Fibroblast of mammary gland (primary cell): ENCODE measurements at regions not wholly inside any gene's neighbourhood (a gene's known extent, or its start where the extent isn't known, plus 50 kb on each side); places are given as distances from the start of the nearest gene placed in this dataset.
A peak's percentile ranks its signal among the peaks of the same experiment; 100 is the strongest.
"Not testable (repeated sequence)": the region's sequence is repeated elsewhere in the genome, so short reads cannot be mapped to it uniquely, and the experiment has no call there.

Experiments
- DNase-seq: peaks from one replicate; pipeline ENCODE4 v3.0.0-alpha.2; 2010; ENCODE audit warnings: low read depth
- H3K4me3 ChIP-seq: 2 replicates; pipeline ENCODE4 v1.5.1; 2011; ENCODE audit warnings: low read depth, mild to moderate bottlenecking, low read length, moderate library complexity; ENCODE audit not compliant: control insufficient read depth
- CTCF ChIP-seq: conservative IDR thresholded peaks from 2 replicates; pipeline ENCODE4 v1.5.1; 2011; ENCODE audit warnings: low read depth, low read length, inconsistent platforms; ENCODE audit not compliant: control insufficient read depth, insufficient read depth

GRCh38 chr10:33015761-33016547 is 57.9 kb upstream of the ITGB1 start:
- no peak overlapping the region for H3K4me3 ChIP-seq
- no peak for TF ChIP-seq CTCF
- DNase-seq: peak; percentile 83

GRCh38 chr10:33013331-33013730 is 55.3 kb upstream of the ITGB1 start:
- not testable (repeated sequence) for DNase-seq, H3K4me3 ChIP-seq

GRCh38 chr10:33012306-33012705 is 54.3 kb upstream of the ITGB1 start:
- TF ChIP-seq CTCF: no peak
- DNase-seq: no peak
- H3K4me3 ChIP-seq: no peak overlapping the region

GRCh38 chr10:33010132-33011037 is 52.4 kb upstream of the ITGB1 start:
- no peak overlapping the region for H3K4me3 ChIP-seq
- DNase-seq: peak; percentile 75
- peak; percentile 67 for TF ChIP-seq CTCF

GRCh38 chr10:33009244-33010131 is 51.5 kb upstream of the ITGB1 start:
- no peak for DNase-seq
- no peak for TF ChIP-seq CTCF
- no peak overlapping the region for H3K4me3 ChIP-seq

GRCh38 chr10:33008499-33009243 is 50.6 kb upstream of the ITGB1 start:
- no peak overlapping the region for H3K4me3 ChIP-seq
- TF ChIP-seq CTCF: peak; percentile 100
- DNase-seq: peak; percentile 87

- H3K4me3 ChIP-seq, DNase-seq: not testable (repeated sequence)
Observed at GRCh38 chr10:33007731-33008381, 49.8 kb upstream of the ITGB1 start.
